Neural progenitor cell (in vitro differentiated cells): ENCODE measurements at regions not wholly inside any gene's neighbourhood (a gene's known extent, or its start where the extent isn't known, plus 50 kb on each side); places are given as distances from the start of the nearest gene placed in this dataset.

Experiments
- CTCF ChIP-seq: fragments of 200-600 bp; sonication (generic); IDR thresholded peaks from 2 replicates; pipeline ENCODE4 v1.5.1; 2017; ENCODE audit warnings: antibody characterized with exemption, mild to moderate bottlenecking
- EZH2 ChIP-seq: fragments of 200-600 bp; sonication (generic); IDR thresholded peaks from 2 replicates; pipeline ENCODE4 v1.6.1; 2017; ENCODE audit warnings: antibody characterized with exemption, mild to moderate bottlenecking, moderate library complexity

GRCh38 chr11:28699701-28700100 lies 591.5 kb downstream of the METTL15 start:
- TF ChIP-seq CTCF (no peak), EZH2 (no peak)
